EL (cell line): ENCODE measurements at regions not wholly inside any gene's neighbourhood (a gene's known extent, or its start where the extent isn't known, plus 50 kb on each side); places are given as distances from the start of the nearest gene placed in this dataset.
"Not testable (repeated sequence)": the region's sequence is repeated elsewhere in the genome, so short reads cannot be mapped to it uniquely, and the experiment has no call there.

Experiments used
- DNase-seq: peaks from one replicate; pipeline ENCODE4 v3.0.0-alpha.2; 2016

GRCh38 chr3:169029674-169030285 is 633.7 kb downstream of the MECOM start:
- no peak for DNase-seq

- DNase-seq = no peak
These were observed 634.8 kb downstream of the MECOM start for GRCh38 chr3:169028716-169029115.

- peak; percentile 92 for DNase-seq
These were observed 636.8 kb downstream of the MECOM start for GRCh38 chr3:169026543-169027182.

GRCh38 chr3:169022457-169022856 is 641.1 kb downstream of the MECOM start:
- no peak for DNase-seq

- no peak for DNase-seq
These were observed 643.1 kb downstream of the MECOM start for GRCh38 chr3:169020371-169020770.

GRCh38 chr3:169009453-169009852 is 654.1 kb downstream of the MECOM start:
- DNase-seq = no peak

DNA sequence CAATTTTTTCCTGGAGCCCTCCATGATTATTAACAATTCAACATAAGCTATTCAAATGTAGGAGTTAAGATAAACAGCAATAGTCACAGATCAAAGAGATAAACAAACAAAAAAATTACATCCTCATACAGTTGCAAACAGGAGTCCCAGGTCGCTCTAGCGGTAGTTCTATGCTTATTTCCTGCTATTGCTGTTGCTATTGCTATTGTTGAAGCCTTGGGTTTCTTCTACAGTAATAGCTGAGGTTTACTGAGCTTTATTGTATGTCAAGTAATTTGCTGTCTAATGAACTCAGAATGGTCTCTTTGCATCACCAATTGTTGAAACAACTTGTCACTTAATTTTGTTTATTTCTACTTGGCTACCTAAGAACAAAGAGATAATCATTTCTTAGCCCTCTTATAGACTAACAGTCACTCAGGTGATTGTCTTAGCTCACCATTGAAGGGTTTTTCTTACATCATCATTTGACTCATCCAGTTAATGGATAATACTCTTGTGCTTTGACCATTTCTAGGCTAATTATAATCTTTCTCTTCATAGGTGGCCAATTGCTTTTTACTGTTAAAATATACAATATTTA is 654.6 kb downstream of the MECOM start:
- DNase-seq = no peak

- DNase-seq = no peak
These were observed 656.4 kb downstream of the MECOM start for GRCh38 chr3:169007145-169007544.

DNA sequence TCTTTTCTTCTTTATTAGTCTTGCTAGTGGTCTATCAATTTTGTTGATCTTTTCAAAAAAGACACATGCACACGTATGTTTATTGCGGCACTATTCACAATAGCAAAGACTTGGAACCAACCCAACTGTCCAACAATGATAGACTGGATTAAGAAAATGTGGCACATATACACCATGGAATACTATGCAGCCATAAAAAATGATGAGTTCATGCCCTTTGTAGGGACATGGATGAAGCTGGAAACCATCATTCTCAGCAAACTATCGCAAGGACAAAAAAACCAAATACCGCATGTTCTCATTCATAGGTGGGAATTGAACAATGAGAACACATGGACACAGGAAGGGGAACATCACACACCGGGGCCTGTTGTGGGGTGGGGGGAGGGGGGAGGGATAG is 657.1 kb downstream of the MECOM start:
- DNase-seq = not testable (repeated sequence)

DNA sequence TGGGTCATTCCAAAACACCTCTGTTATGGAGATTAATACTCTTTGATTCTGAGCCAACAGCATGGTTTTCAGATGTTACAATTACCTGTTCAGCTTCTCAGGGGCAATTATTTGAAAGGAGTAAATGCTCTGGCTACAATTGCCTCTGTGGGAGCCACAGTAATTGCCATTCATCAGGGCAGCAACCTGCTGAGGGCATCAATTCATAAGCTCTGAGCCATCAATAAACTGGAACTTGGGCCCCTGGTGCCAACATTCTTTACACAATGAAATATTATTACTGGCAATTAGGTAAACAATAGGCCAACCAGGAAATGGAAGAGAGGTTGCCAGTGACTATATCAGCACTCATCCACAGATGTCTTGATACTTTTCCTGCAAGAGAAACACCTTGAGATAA is 660.8 kb downstream of the MECOM start:
- no peak for DNase-seq

- DNase-seq = no peak
These were observed 664.7 kb downstream of the MECOM start for GRCh38 chr3:168998792-168999191.

GRCh38 chr3:168997488-168997887 is 666.0 kb downstream of the MECOM start:
- no peak for DNase-seq

DNA sequence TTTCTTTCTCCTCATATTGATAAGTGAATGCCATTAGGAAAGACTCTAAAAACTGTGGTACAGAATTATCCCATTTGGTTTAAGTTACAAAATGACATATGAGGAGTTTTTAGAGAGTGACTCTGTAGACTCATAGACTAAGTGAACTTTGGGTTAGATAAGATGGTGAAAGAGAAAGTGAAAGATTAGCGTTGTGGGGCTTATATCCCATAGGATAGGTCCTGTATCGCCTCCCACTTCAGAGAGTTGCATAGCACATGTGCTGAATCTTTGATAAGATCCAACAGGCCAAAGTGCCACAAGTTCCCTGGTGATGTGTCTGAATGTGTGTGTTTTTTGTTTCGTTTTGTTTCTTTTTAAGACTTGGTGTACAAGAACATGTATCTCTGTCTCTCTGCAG is 666.9 kb downstream of the MECOM start:
- DNase-seq = peak; percentile 7

DNA sequence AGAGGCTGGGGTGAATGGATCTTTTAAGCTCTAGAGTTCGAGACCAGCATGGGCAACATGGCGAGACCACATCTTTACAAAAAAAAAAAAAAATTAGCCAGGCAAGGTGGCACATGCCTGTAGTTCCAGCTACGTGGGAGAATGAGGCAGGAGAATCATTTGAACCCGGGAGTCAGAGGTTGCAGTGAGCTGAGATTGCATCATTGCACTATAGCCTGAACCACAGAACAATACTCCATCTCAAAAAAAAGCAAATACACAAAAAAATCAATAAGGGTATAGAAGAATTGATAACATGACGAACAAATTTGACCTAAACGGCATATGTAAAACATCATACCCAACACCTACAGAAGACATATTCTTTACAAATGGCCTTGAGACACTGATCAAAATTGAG is 668.4 kb downstream of the MECOM start:
- no peak for DNase-seq

GRCh38 chr3:168991803-168992202 is 671.7 kb downstream of the MECOM start:
- peak; percentile 10 for DNase-seq

GRCh38 chr3:168990621-168991020 is 672.9 kb downstream of the MECOM start:
- no peak for DNase-seq

GRCh38 chr3:168990134-168990533 is 673.4 kb downstream of the MECOM start:
- no peak for DNase-seq

GRCh38 chr3:168989396-168989795 is 674.1 kb downstream of the MECOM start:
- no peak for DNase-seq

- DNase-seq = no peak
These were observed 674.7 kb downstream of the MECOM start for GRCh38 chr3:168988853-168989252.

DNA sequence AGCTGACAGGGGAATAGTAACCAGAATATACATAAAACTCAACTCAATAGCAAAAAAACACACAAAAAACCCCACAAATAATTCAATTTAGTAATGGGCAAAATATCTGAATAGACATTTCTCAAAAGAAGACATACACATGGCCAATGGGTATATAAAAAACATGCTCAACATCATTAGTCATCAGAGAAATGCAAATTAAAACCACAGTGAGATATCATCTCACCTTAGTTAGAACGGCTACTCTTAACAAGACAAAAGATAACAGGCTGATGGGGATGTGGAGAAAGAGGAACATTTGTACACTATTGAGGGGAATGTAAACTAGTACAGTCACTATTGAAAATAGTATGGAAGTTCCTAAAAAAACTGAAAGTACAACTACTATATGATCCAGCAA is 678.6 kb downstream of the MECOM start:
- no peak for DNase-seq

DNA sequence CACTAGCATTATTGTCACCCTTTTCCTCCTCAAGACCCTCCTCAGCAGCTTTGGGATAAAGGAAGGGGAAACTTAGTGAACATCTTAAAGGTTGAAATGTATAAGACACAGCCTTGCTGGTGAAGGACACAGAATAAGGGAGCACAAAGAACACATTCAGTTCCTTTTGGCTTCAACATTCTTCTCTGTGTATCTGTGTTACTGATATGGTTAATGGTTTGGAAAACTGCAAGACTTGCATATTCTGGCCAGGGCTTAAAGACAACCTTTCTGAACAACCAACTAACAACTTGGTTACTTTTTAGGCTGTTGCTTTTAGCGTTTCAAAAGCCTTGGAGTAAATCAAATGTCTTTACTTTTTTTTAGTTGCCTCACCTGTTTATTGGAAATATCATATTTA is 680.5 kb downstream of the MECOM start:
- DNase-seq = no peak

- DNase-seq = no peak
These were observed 682.1 kb downstream of the MECOM start for GRCh38 chr3:168981396-168981795.

DNA sequence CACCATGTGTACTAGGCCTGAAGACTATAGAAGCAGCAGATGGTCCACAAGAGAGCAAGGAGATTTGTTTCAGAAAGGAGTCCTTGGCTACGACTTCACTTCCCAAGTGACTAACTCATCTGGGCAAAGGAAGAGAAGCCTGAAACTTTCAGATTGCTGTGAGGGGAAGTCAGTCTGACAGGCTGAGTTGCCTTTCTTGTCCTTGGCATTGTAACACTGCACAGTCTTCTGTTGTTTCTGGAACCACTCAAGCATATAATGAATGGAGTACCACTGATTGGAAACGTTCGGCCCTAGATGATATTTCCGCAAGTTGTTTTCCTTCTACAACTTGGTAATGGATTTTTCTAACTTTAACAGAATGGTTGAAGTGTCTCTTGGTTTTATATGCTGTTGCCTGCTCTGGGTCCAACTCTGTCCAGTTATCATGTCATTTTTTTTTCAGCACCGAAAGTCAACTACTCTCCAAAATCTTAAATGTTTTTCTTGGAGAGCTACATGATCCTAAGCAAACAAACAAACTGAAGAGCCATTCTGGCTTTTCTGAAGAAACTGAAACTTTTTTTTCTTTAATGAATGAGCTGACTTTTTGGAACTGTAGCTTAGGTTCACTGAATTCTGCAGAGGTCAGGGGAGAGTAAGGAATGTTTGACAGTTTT is 685.7 kb downstream of the MECOM start:
- DNase-seq = no peak

GRCh38 chr3:168976969-168977368 is 686.5 kb downstream of the MECOM start:
- DNase-seq = no peak
